ENCODE measurements at regions not wholly inside any gene's neighbourhood (a gene's known extent, or its start where the extent isn't known, plus 50 kb on each side); places are given as distances from the start of the nearest gene placed in this dataset.
A peak's percentile ranks its signal among the peaks of the same experiment; 100 is the strongest.
"Not testable (repeated sequence)": the region's sequence is repeated elsewhere in the genome, so short reads cannot be mapped to it uniquely, and the experiment has no call there.

DNA sequence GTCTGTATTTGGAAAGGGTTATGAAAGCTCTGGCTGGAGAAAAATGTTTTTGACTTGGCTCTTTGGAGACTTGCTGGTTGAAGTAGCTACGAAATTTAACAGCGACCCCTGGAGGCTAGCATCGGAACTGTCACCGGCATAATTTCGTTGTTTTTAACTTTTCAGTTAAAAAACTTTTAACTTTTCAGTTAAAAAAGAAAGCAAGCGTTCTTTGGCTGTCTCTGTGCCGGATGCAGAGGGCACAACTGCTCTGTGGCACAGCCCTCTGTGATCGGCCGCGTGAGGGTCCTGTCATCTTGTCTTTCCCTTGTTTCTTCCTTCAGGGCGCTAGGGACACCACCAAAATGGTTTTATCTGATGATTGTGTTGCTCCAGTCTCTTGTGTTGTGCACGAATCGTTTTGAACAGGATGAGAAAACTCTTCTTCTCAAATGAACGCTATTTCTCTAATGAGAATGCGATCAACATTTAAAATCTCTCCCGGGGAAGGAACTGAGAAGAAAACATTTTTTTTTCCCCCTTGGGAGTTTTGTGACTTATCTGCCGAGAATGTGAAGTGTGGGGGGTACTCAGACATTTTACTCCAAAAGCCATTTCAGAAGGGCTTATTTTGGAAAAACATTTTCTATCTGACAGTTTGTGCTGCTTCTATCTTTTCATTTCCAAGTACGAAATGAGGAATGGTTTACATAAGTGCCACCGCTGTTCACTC lies 57.1 kb downstream of the ADCYAP1 start:
- DNase-seq (ENCODE audit: low read depth): peak; percentile 33
- no peak overlapping the region for H3K4me3 ChIP-seq (ENCODE audit: low read length)
- TF ChIP-seq, protein P1, sequence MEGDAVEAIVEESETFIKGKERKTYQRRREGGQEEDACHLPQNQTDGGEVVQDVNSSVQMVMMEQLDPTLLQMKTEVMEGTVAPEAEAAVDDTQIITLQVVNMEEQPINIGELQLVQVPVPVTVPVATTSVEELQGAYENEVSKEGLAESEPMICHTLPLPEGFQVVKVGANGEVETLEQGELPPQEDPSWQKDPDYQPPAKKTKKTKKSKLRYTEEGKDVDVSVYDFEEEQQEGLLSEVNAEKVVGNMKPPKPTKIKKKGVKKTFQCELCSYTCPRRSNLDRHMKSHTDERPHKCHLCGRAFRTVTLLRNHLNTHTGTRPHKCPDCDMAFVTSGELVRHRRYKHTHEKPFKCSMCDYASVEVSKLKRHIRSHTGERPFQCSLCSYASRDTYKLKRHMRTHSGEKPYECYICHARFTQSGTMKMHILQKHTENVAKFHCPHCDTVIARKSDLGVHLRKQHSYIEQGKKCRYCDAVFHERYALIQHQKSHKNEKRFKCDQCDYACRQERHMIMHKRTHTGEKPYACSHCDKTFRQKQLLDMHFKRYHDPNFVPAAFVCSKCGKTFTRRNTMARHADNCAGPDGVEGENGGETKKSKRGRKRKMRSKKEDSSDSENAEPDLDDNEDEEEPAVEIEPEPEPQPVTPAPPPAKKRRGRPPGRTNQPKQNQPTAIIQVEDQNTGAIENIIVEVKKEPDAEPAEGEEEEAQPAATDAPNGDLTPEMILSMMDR (IDR thresholded peaks at IDR 0.05; ENCODE audit: insufficient read depth, low read depth, low read length, missing control alignments): peak; percentile 87

DNA sequence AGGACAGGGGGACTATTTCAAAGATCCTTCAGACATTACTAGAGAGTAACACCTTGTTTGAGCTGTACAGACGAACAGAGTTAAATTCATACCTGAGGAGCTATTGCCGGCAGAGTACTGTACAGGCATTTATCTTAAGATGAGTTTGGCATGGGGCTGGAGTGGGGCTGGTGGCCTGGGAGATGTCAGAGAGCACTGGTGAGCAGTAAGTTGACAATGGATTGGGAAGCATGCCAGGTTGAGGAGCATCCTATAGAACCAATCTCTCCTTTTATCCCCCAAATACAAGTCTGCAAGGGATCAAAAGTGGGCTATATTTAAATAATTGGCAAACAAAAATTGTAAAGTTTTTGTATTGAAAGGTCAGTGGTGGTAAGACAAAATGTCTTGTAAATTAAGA lies 58.6 kb downstream of the ADCYAP1 start:
- no peak for DNase-seq (ENCODE audit: low read depth)
- H3K4me3 ChIP-seq (ENCODE audit: low read length): no peak overlapping the region
- TF ChIP-seq, protein P1 (IDR thresholded peaks at IDR 0.05; ENCODE audit: insufficient read depth, low read depth, low read length, missing control alignments): no peak

- TF ChIP-seq, protein P1 (IDR thresholded peaks at IDR 0.05; ENCODE audit: insufficient read depth, low read depth, low read length, missing control alignments): no peak
- DNase-seq (ENCODE audit: low read depth): no peak
- no peak overlapping the region for H3K4me3 ChIP-seq (ENCODE audit: low read length)
Measured at GRCh38 chr18:965921-966758, 61.5 kb downstream of the ADCYAP1 start.

- no peak overlapping the region for H3K4me3 ChIP-seq (ENCODE audit: low read length)
- DNase-seq (ENCODE audit: low read depth): no peak
- TF ChIP-seq, protein P1 (IDR thresholded peaks at IDR 0.05; ENCODE audit: insufficient read depth, low read depth, low read length, missing control alignments): no peak
Measured at GRCh38 chr18:966759-967576, 62.3 kb downstream of the ADCYAP1 start.

- H3K4me3 ChIP-seq (ENCODE audit: low read length); DNase-seq (ENCODE audit: low read depth): not testable (repeated sequence)
Measured at GRCh38 chr18:968910-969309, 64.2 kb downstream of the ADCYAP1 start.

DNA sequence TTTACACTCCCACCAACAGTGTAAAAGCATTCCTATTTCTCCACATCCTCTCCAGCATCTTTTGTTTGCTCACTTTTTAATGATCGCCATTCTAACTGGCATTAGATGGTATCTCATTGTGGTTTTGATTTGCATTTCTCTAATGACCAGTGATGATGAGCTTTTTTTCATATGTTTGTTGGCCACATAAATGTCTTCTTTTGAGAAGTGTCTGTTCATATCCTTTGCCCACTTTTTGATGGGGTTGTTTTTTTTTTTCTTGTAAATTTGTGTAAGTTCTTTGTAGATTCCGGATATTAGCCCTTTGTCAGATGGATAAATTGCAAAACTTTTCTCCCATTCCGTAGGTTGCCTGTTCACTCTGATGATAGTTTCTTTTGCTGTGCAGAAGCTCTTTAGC lies 64.6 kb downstream of the ADCYAP1 start:
- H3K4me3 ChIP-seq (ENCODE audit: low read length); DNase-seq (ENCODE audit: low read depth): not testable (repeated sequence)

DNA sequence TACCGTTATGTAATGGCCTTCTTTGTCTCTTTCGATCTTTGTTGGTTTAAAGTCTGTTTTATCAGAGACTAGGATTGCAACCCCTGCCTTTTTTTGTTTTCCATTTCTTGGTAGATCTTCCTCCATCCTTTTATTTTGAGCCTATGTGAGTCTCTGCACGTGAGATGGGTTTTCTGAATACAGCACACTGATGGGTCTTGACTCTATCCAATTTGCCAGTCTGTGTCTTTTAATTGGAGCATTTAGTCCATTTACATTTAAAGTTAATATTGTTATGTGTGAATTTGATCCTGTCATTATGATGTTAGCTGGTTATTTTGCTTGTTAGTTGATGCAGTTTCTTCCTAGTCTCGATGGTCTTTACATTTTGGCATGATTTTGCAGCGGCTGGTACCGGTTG lies 69.9 kb downstream of the ADCYAP1 start:
- not testable (repeated sequence) for DNase-seq (ENCODE audit: low read depth)

GRCh38 chr18:976393-977128 lies 71.9 kb downstream of the ADCYAP1 start:
- not testable (repeated sequence) for H3K4me3 ChIP-seq (ENCODE audit: low read length); DNase-seq (ENCODE audit: low read depth)

More for the DNA sequence above, 69.9 kb downstream of the ADCYAP1 start:
- not testable (repeated sequence) for H3K4me3 ChIP-seq (ENCODE audit: low read length)

DNA sequence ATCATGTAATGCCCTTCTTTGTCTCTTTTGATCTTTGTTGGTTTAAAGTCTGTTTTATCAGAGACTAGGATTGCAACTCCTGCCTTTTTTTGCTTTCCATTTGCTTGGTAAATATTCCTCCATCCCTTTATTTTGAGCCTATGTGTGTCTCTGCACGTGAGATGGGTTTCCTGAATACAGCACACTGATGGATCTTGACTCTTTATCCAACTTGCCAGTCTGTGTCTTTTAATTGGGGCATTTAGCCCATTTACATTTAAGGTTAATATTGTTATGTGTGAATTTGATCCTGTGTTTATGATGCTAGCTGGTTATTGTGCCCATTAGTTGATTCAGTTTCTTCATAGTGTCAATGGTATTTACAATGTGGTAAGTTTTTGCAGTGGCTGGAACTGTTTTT lies 72.7 kb downstream of the ADCYAP1 start:
- DNase-seq (ENCODE audit: low read depth); H3K4me3 ChIP-seq (ENCODE audit: low read length): not testable (repeated sequence)

GRCh38 chr18:977732-978131 lies 73.1 kb downstream of the ADCYAP1 start:
- not testable (repeated sequence) for H3K4me3 ChIP-seq (ENCODE audit: low read length); DNase-seq (ENCODE audit: low read depth)
